Activated CD8-positive, alpha-beta T cell treated with anti-CD3 and anti-CD28 coated beads, Interleukin-2, amount 10 ng/mL, durations not matched to agents 7 days and 5 days (primary cell): ENCODE measurements at regions not wholly inside any gene's neighbourhood (a gene's known extent, or its start where the extent isn't known, plus 50 kb on each side); places are given as distances from the start of the nearest gene placed in this dataset.
A peak's percentile ranks its signal among the peaks of the same experiment; 100 is the strongest.

Experiments
- ATAC-seq: fragments of 150-1000 bp; cut with Tn5 transposase; one replicate; pipeline ENCODE4 v1.10.0; 2021; ENCODE audit warnings: moderate library complexity
- CTCF ChIA-PET: fragments of 350-600 bp; sonication (Branson Sonifier 250); formaldehyde crosslinking; loops from one replicate; lab custom pipeline; 2021; ENCODE audit warnings: antibody characterized with exemption; lab: Charles Lee
- POLR2A ChIA-PET: fragments of 350-600 bp; sonication (Branson Sonifier 250); formaldehyde crosslinking; loops from one replicate; lab custom pipeline; 2021; ENCODE audit warnings: antibody characterized with exemption; lab: Charles Lee
- DNase-seq: peaks from one replicate; pipeline ENCODE4 v3.0.0-alpha.2; 2020
- H3K27ac Mint-ChIP-seq: one replicate; pipeline ENCODE4 v1.8.0; 2021; ENCODE audit warnings: mild to moderate bottlenecking, mixed read lengths
- H3K27me3 Mint-ChIP-seq: one replicate; pipeline ENCODE4 v1.8.0; 2021; ENCODE audit warnings: low read depth, mixed read lengths
- H3K36me3 Mint-ChIP-seq: one replicate; pipeline ENCODE4 v1.8.0; 2021; ENCODE audit warnings: low read depth, mixed read lengths
- H3K4me1 Mint-ChIP-seq: one replicate; pipeline ENCODE4 v1.8.0; 2021; ENCODE audit warnings: low read depth, mixed read lengths
- H3K4me3 Mint-ChIP-seq: one replicate; pipeline ENCODE4 v1.8.0; 2021; ENCODE audit warnings: mild to moderate bottlenecking, mixed read lengths
- H3K9me3 Mint-ChIP-seq: one replicate; pipeline ENCODE4 v1.8.0; 2022; ENCODE audit warnings: mixed read lengths; ENCODE audit not compliant: insufficient read depth

DNA sequence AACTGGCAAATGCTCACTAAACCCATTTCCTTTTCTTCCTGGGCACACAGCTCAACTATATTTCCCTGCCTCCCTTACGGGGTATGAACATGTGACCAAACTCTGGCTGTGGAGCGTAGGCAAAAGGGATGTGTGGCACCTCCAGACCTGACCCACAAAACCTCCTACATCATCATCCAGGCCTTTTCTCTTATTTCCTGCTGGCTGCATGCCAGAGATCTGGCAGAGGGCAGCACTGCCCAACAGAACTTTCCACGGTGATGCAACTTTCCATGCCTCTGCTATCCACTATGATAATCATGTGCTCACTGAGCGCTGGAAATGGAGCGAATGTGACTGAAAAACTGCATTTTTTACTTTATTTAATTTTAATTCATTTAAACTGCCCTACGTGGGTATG, 99.6 kb upstream of the CACNA1E start:
- ChIA-PET POLR2A (no interaction called here), CTCF (interaction anchor here (1.0 to 1.1 kb wide), 2 partner anchors 9 to 41 kb away, joined by 3 read pairs; no protein-coding TSS in a partner anchor)
- Mint-ChIP-seq H3K36me3 (no peaks in the 10 kb centered on the region), H3K9me3 (no peaks in the 10 kb centered on the region), H3K4me1 (no peaks in the 10 kb centered on the region), H3K4me3 (no peak overlapping the region), H3K27me3 (no peaks in the 10 kb centered on the region), H3K27ac (no peak overlapping the region)
- no peak for DNase-seq
- ATAC-seq = no peak

DNA sequence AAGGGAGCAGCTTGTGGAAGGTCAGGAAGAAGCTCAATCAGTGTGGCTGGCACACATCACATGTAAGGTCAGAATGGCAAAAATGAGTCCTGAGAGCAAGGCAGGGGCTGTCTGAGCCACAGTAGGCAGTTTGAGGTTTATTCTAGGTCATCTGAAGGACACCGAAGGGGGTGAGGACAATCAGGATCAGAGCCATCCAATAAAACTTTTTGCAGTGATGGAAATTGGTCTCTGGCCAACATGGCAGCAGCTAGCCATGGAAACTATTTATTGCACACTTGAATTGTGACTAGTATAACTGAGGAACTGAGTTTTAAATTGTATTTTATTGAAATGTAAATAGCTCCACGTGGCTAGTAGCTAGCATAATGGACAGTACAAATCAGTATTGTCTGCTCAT, 97.0 kb upstream of the CACNA1E start:
- Mint-ChIP-seq H3K4me3 (no peak overlapping the region), H3K9me3 (no peaks in the 10 kb centered on the region), H3K27me3 (no peaks in the 10 kb centered on the region), H3K4me1 (peaks cover 7% of the 10 kb centered on the region), H3K27ac (no peak overlapping the region), H3K36me3 (no peaks in the 10 kb centered on the region)
- ChIA-PET CTCF (no interaction called here), POLR2A (no interaction called here)
- ATAC-seq (no peak), DNase-seq (no peak)

GRCh38 chr1:181386951-181387350, 96.4 kb upstream of the CACNA1E start:
- H3K27ac Mint-ChIP-seq = no peak overlapping the region
- CTCF ChIA-PET = interaction anchor here (0.8 to 1.0 kb wide), 2 partner anchors 11 to 38 kb away, joined by 3 read pairs; no protein-coding TSS in a partner anchor

GRCh38 chr1:181387702-181388101, 95.6 kb upstream of the CACNA1E start:
- H3K27me3 Mint-ChIP-seq = no peaks in the 10 kb centered on the region
- DNase-seq = no peak
- H3K4me1 Mint-ChIP-seq = peaks cover 13% of the 10 kb centered on the region
- ChIA-PET POLR2A (no interaction called here), CTCF (interaction anchor here (0.8 to 1.0 kb wide), 2 partner anchors 10 to 37 kb away, joined by 3 read pairs; no protein-coding TSS in a partner anchor)
- H3K4me3 Mint-ChIP-seq = no peak overlapping the region
- no peaks in the 10 kb centered on the region for H3K9me3 Mint-ChIP-seq
- H3K27ac Mint-ChIP-seq = no peak overlapping the region
- no peaks in the 10 kb centered on the region for H3K36me3 Mint-ChIP-seq
- no peak for ATAC-seq

More at GRCh38 chr1:181386951-181387350, 96.4 kb upstream of the CACNA1E start:
- Mint-ChIP-seq H3K4me1 (peaks cover 7% of the 10 kb centered on the region), H3K36me3 (no peaks in the 10 kb centered on the region), H3K4me3 (no peak overlapping the region), H3K27me3 (no peaks in the 10 kb centered on the region), H3K9me3 (no peaks in the 10 kb centered on the region)
- ATAC-seq (no peak), DNase-seq (no peak)
- POLR2A ChIA-PET = no interaction called here

- POLR2A ChIA-PET = no interaction called here
- Mint-ChIP-seq H3K27ac (no peak overlapping the region), H3K4me1 (peaks cover 16% of the 10 kb centered on the region), H3K36me3 (no peaks in the 10 kb centered on the region), H3K27me3 (no peaks in the 10 kb centered on the region), H3K9me3 (no peaks in the 10 kb centered on the region), H3K4me3 (no peak overlapping the region)
- DNase-seq = no peak
- ATAC-seq = no peak
- CTCF ChIA-PET = interaction anchor here (1.0 to 1.6 kb wide), 2 partner anchors 8 to 33 kb away, joined by 3 to 5 read pairs; no protein-coding TSS in a partner anchor
Observed at GRCh38 chr1:181390410-181391077, 92.8 kb upstream of the CACNA1E start.

GRCh38 chr1:181391301-181391900, 91.9 kb upstream of the CACNA1E start:
- Mint-ChIP-seq H3K9me3 (no peaks in the 10 kb centered on the region), H3K36me3 (no peaks in the 10 kb centered on the region), H3K4me3 (no peak overlapping the region), H3K4me1 (peaks cover 16% of the 10 kb centered on the region), H3K27ac (no peak overlapping the region), H3K27me3 (no peaks in the 10 kb centered on the region)
- CTCF ChIA-PET = interaction anchor here (1.0 kb wide), 1 partner anchor 9 kb away, joined by 3 read pairs; no protein-coding TSS in a partner anchor
- no peak for ATAC-seq
- no peak for DNase-seq
- POLR2A ChIA-PET = no interaction called here

DNA sequence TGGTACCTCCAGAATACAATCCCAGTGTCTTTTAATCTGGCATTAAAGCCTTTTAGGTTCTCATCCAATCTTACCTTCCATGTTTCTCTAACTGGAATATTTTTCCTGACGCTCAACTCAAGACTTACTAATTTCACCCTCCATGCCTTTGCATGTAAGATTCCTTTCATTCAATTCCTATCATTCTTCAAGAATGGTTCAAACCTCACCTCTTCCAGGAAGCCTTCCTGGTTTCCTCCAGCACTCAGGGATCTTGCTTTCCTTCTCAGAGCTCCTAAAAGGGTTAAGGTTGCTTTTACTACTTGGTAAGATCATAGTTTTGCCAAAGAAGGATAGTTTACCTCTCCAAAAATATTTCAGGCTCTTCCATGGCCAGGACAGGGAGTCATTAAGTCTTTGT, 91.2 kb upstream of the CACNA1E start:
- ChIA-PET POLR2A (no interaction called here), CTCF (interaction anchor here (0.8 to 1.4 kb wide), 2 partner anchors 9 to 243 kb away, joined by 3 to 4 read pairs; no protein-coding TSS in a partner anchor)
- no peaks in the 10 kb centered on the region for H3K9me3 Mint-ChIP-seq
- H3K27ac Mint-ChIP-seq = no peak overlapping the region
- H3K4me1 Mint-ChIP-seq = peaks cover 16% of the 10 kb centered on the region
- H3K4me3 Mint-ChIP-seq = no peak overlapping the region
- H3K36me3 Mint-ChIP-seq = no peaks in the 10 kb centered on the region
- no peaks in the 10 kb centered on the region for H3K27me3 Mint-ChIP-seq
- DNase-seq (no peak), ATAC-seq (no peak)

DNA sequence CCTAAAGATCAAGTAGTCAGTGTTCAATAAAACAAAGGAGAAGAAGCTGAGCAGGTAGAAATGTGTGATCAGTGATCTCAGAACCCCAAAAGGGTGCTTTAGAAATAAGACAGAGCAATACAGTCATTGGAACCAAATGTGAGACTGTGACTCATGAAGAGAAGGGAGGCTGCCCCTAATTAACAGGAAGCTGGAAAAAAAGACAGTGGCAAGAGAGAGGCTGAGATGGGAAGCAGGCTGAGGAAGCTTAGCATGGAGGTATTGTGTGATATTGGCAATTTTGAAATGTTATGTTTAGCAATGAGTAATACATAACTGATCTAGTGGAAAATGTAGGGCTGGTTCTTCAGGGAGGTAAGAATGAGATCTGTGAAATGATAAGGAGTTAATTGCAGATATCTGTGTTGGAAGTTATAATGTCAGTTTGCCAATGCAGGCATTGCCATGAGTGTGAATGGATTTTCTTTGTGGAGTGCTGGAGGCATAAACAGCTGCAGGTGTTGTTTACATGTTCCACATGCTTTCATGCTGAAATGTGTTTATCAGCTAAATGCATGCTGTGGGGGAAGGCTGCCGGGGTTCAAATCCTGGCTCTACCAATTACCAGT, 90.6 kb upstream of the CACNA1E start:
- Mint-ChIP-seq H3K4me1 (peaks cover 16% of the 10 kb centered on the region), H3K36me3 (no peaks in the 10 kb centered on the region), H3K27me3 (no peaks in the 10 kb centered on the region), H3K4me3 (no peak overlapping the region), H3K9me3 (no peaks in the 10 kb centered on the region), H3K27ac (no peak overlapping the region)
- POLR2A ChIA-PET = no interaction called here
- CTCF ChIA-PET = interaction anchor here (0.7 to 1.4 kb wide), 3 partner anchors 9 to 243 kb away, joined by 3 to 4 read pairs (median 3); no protein-coding TSS in a partner anchor
- ATAC-seq (no peak), DNase-seq (no peak)

DNA sequence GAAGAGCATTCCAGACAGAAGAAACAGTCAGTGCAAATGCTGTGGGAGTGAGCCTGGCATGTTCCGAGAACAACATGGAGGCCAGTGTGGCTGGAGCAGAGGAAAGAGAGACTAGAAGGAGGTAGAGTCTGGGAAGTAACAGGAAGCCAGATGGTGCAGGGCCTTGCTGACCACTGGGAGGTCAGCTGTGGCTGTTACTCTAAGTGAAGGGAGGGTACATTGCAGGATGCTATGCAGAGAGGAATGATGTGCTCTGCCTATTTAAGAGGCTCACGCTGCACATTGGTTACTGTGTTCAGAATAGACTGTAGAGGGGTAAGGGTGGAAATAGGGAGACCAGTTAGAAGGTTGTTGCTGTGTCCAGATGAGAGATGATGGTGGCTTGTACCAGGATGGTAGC, 88.6 kb upstream of the CACNA1E start:
- DNase-seq (no peak), ATAC-seq (no peak)
- H3K36me3 Mint-ChIP-seq = no peaks in the 10 kb centered on the region
- ChIA-PET CTCF (no interaction called here), POLR2A (no interaction called here)
- no peak overlapping the region for H3K4me3 Mint-ChIP-seq
- peaks cover 16% of the 10 kb centered on the region for H3K4me1 Mint-ChIP-seq
- no peaks in the 10 kb centered on the region for H3K9me3 Mint-ChIP-seq
- H3K27ac Mint-ChIP-seq = no peak overlapping the region
- no peaks in the 10 kb centered on the region for H3K27me3 Mint-ChIP-seq

DNA sequence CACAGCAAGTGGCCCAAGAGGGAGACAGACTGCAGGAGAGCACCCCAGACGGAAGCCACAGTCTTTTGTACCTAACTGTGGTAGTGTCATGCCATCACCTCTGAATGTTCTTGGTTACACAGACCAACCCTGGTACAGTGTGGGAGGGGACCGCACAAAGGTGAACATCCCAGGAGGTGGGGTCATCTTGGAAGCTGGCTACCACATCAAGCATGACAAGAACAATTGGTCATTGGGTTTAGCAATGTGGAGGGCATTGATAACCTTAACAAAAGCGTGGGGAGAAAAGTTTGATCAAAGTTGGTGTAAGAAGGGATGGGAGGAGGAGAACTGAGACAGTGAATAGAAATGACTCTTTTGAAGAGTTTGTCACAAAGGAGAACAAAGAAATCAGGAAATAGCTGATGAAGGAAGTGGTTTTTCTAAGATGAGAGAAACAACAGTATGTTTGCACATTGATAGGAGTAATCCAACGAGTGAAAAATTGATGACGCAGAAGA, 87.1 kb upstream of the CACNA1E start:
- Mint-ChIP-seq H3K27ac (no peak overlapping the region), H3K4me3 (no peak overlapping the region), H3K36me3 (no peaks in the 10 kb centered on the region), H3K4me1 (peaks cover 23% of the 10 kb centered on the region), H3K9me3 (no peaks in the 10 kb centered on the region), H3K27me3 (no peaks in the 10 kb centered on the region)
- DNase-seq = peak; percentile 81
- ChIA-PET CTCF (interaction anchor here (0.8 to 6.0 kb wide), 10 partner anchors 11 to 260 kb away, joined by 3 to 34 read pairs (median 3); no protein-coding TSS in a partner anchor), POLR2A (interaction anchor here (0.6 to 2.3 kb wide), 4 partner anchors 22 to 894 kb away, joined by 3 to 6 read pairs (median 3); partner anchors contain the start of gene ACBD6)
- peak; percentile 86 for ATAC-seq

DNA sequence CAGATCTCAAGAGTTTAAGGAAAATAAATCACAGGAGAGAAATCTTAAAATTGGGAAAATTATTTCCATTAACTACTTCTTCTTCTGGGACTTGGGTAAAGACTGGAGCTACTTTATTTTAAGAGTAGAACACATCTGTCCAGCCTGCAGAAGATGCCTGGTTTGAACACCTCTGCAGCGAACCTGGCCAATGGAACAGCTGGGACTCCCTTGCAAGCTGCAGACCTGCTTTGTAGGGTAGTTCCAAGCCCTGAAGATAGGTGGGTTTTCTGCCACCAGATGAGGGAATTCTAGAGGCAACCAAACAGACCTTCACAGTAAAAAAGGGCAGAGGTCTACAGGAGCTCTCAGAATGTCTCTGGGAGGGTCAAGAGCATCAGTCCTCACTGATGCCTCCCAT, 86.5 kb upstream of the CACNA1E start:
- Mint-ChIP-seq H3K9me3 (no peaks in the 10 kb centered on the region), H3K4me1 (peaks cover 29% of the 10 kb centered on the region), H3K4me3 (no peak overlapping the region), H3K36me3 (no peaks in the 10 kb centered on the region), H3K27ac (no peak overlapping the region), H3K27me3 (no peaks in the 10 kb centered on the region)
- CTCF ChIA-PET = interaction anchor here (0.8 to 6.0 kb wide), 10 partner anchors 25 to 914 kb away, joined by 3 to 34 read pairs (median 4); no protein-coding TSS in a partner anchor
- no peak for DNase-seq
- ATAC-seq = no peak
- POLR2A ChIA-PET = interaction anchor here (0.6 to 2.3 kb wide), 4 partner anchors 21 to 894 kb away, joined by 3 to 6 read pairs (median 3); partner anchors contain the start of gene ACBD6
